B cell (primary cell): ENCODE measurements at regions not wholly inside any gene's neighbourhood (a gene's known extent, or its start where the extent isn't known, plus 50 kb on each side); places are given as distances from the start of the nearest gene placed in this dataset.
A peak's percentile ranks its signal among the peaks of the same experiment; 100 is the strongest.

Experiments used
- ATAC-seq: fragments of 200-7000 bp; cut with Tn5 transposase; one replicate; pipeline ENCODE4 v1.10.0; 2021; ENCODE audit warnings: low read depth, mild to moderate bottlenecking, moderate number of reproducible peaks, moderate library complexity
- CTCF ChIA-PET: fragments of 350-600 bp; sonication (Branson Sonifier 250); formaldehyde crosslinking; loops from one replicate; lab custom pipeline; 2021; ENCODE audit warnings: antibody characterized with exemption, inconsistent platforms; lab: Charles Lee
- POLR2A ChIA-PET: fragments of 350-600 bp; sonication (Branson Sonifier 250); formaldehyde crosslinking; loops from one replicate; lab custom pipeline; 2021; ENCODE audit warnings: antibody characterized with exemption; lab: Charles Lee
- DNase-seq: peaks from one replicate; pipeline ENCODE4 v3.0.0; 2013
- H2AFZ ChIP-seq: 2 replicates; pipeline ENCODE4 v1.6.1; 2012; ENCODE audit warnings: mild to moderate bottlenecking, low read depth, low read length; ENCODE audit not compliant: insufficient read depth, poor library complexity, severe bottlenecking
- H3K27ac ChIP-seq, 2 donors: 1 replicate in 1 of 2; 2 replicates in 1 of 2; pipeline ENCODE4 v1.5.1; 2012 to 2013; ENCODE audit warnings: low read length in 2 of 2, mild to moderate bottlenecking in 2 of 2, moderate library complexity in 1 of 2
- H3K27me3 ChIP-seq, 4 experiments: fragments of 200-600 bp in 1 of 4; sonication (generic) in 1 of 4; replicated peaks in 1 of 4; 1 replicate in 2 of 4; 2 replicates in 2 of 4; pipeline versions ENCODE4 v1.6.1 to v1.7.0; 2013 to 2016; ENCODE audit warnings: low read length in 3 of 4, mild to moderate bottlenecking in 2 of 4, mixed read lengths in 1 of 4, moderate library complexity in 1 of 4; ENCODE audit not compliant: insufficient read depth in 4 of 4, control insufficient read depth in 3 of 4; ENCODE audit errors: control extremely low read depth in 1 of 4
- H3K36me3 ChIP-seq, 2 experiments: replicated peaks in 1 of 2; 1 replicate in 1 of 2; 2 replicates in 1 of 2; pipeline versions ENCODE4 v1.6.1 to v1.7.1; 2013; ENCODE audit warnings: low read length in 1 of 2; ENCODE audit not compliant: insufficient read depth in 2 of 2, control insufficient read depth in 1 of 2; ENCODE audit errors: control extremely low read depth in 1 of 2, extremely low read depth in 1 of 2
- H3K4me1 ChIP-seq, 2 donors: fragments of 200-600 bp in 1 of 2; sonication (generic) in 1 of 2; 1 replicate in 1 of 2; 2 replicates in 1 of 2; pipeline versions ENCODE4 v1.5.1 to v1.6.1; 2013 to 2017; ENCODE audit warnings: low read length in 2 of 2; ENCODE audit not compliant: control insufficient read depth in 2 of 2, insufficient read depth in 2 of 2
- H3K4me2 ChIP-seq: replicated peaks from 2 replicates; pipeline ENCODE3; 2012; ENCODE audit warnings: mild to moderate bottlenecking, low read depth, low read length; ENCODE audit not compliant: poor library complexity, severe bottlenecking
- H3K4me3 ChIP-seq, 5 experiments: fragments of 200-600 bp in 1 of 5; sonication (generic) in 1 of 5; 1 replicate in 3 of 5; 2 replicates in 2 of 5; pipeline versions ENCODE4 v1.5.1 to v1.7.0; 2011 to 2016; ENCODE audit warnings: low read length in 4 of 5, mild to moderate bottlenecking in 4 of 5, low read depth in 2 of 5, control low read depth in 1 of 5, moderate library complexity in 1 of 5; ENCODE audit not compliant: insufficient read depth in 1 of 5; ENCODE audit errors: control extremely low read depth in 1 of 5, extremely low read depth in 1 of 5
- H3K79me2 ChIP-seq: fragments of 200-600 bp; sonication (generic); one replicate; pipeline ENCODE4 v1.6.0; 2016; ENCODE audit warnings: low read length; ENCODE audit not compliant: control insufficient read depth, insufficient read depth
- H3K9ac ChIP-seq: fragments of 200-600 bp; sonication (generic); 2 replicates; pipeline ENCODE4 v1.6.1; 2017; ENCODE audit warnings: mild to moderate bottlenecking, low read length, moderate library complexity
- H3K9me3 ChIP-seq, 3 donors: one replicate each; pipeline versions ENCODE4 v1.6.1 to v1.7.1; 2013; ENCODE audit warnings: low read length in 2 of 3; ENCODE audit not compliant: control insufficient read depth in 2 of 3, insufficient read depth in 1 of 3; ENCODE audit errors: control extremely low read depth in 1 of 3
- H4K20me1 ChIP-seq: 2 replicates; pipeline ENCODE4 v1.6.0; 2012; ENCODE audit warnings: mild to moderate bottlenecking, low read length; ENCODE audit not compliant: insufficient read depth, control insufficient read depth, poor library complexity, severe bottlenecking
- H3K27ac Mint-ChIP-seq: one replicate; pipeline ENCODE4 v1.8.0; 2021; ENCODE audit warnings: mixed read lengths
- H3K27me3 Mint-ChIP-seq: one replicate; pipeline ENCODE4 v1.8.0; 2021; ENCODE audit warnings: mixed read lengths
- H3K4me1 Mint-ChIP-seq: one replicate; pipeline ENCODE4 v1.8.0; 2021; ENCODE audit warnings: mixed read lengths
- H3K4me3 Mint-ChIP-seq: one replicate; pipeline ENCODE4 v1.8.0; 2021; ENCODE audit warnings: mixed read lengths
- H3K9me3 Mint-ChIP-seq: one replicate; pipeline ENCODE4 v1.8.0; 2022; ENCODE audit warnings: mixed read lengths; ENCODE audit not compliant: insufficient read depth
- CTCF ChIP-seq: fragments of 200-600 bp; IDR thresholded peaks from one replicate; pipeline ENCODE4 v1.8.0; 2022; ENCODE audit warnings: antibody characterized with exemption, mild to moderate bottlenecking
- EZH2 ChIP-seq: IDR thresholded peaks from 2 replicates; pipeline ENCODE4 v1.6.1; 2012; ENCODE audit warnings: borderline replicate concordance, low read depth, mild to moderate bottlenecking, moderate library complexity, low read length; ENCODE audit not compliant: insufficient read depth, poor library complexity, severe bottlenecking
- intact Hi-C: fragments of 100-400 bp; cut with micrococcal nuclease; formaldehyde crosslinking; loops from one replicate; pipeline ENCODE4 v1.10.0; 2022

- CTCF ChIA-PET = no interaction called here
- POLR2A ChIA-PET = no interaction called here
- intact Hi-C loops = no loop called here
Observed at GRCh38 chr5:125794922-125795321, 628.3 kb upstream of the GRAMD2B start.

GRCh38 chr5:125798307-125798706 lies 624.9 kb upstream of the GRAMD2B start:
- Mint-ChIP-seq H3K27me3 (peaks cover 3% of the 10 kb centered on the region), H3K4me1 (no peaks in the 10 kb centered on the region), H3K27ac (no peak overlapping the region), H3K9me3 (no peaks in the 10 kb centered on the region), H3K4me3 (no peak overlapping the region)
- Histone ChIP-seq H3K79me2 (no peaks in the 10 kb centered on the region), H2AFZ (no peak overlapping the region), H3K27me3 (no peaks in the 10 kb centered on the region), H3K4me1 (no peaks in the 10 kb centered on the region), H3K4me3 (no peak overlapping the region), H3K9ac (no peak overlapping the region), H3K9me3 (no peaks in the 10 kb centered on the region), H3K4me2 (no peak overlapping the region), H3K36me3 (no peaks in the 10 kb centered on the region), H3K27ac (no peak overlapping the region), H4K20me1 (no peaks in the 10 kb centered on the region)
- intact Hi-C loops = no loop called here
- no peak for ATAC-seq
- no peak for TF ChIP-seq EZH2
- TF ChIP-seq CTCF = no peak
- peak; percentile 3 for DNase-seq
- ChIA-PET CTCF (no interaction called here), POLR2A (no interaction called here)

More at GRCh38 chr5:125794922-125795321, 628.3 kb upstream of the GRAMD2B start:
- no peak overlapping the region for H3K4me2 ChIP-seq
- no peak overlapping the region for H3K9ac ChIP-seq
- H3K27me3 ChIP-seq = no peaks in the 10 kb centered on the region
- TF ChIP-seq CTCF (no peak), EZH2 (no peak)
- no peaks in the 10 kb centered on the region for H3K9me3 Mint-ChIP-seq
- H3K4me1 Mint-ChIP-seq = no peaks in the 10 kb centered on the region
- H4K20me1 ChIP-seq = no peaks in the 10 kb centered on the region
- H3K27me3 Mint-ChIP-seq = peaks cover 4% of the 10 kb centered on the region
- H3K4me1 ChIP-seq = no peaks in the 10 kb centered on the region
- ATAC-seq (no peak), DNase-seq (no peak)
- no peaks in the 10 kb centered on the region for H3K36me3 ChIP-seq
- no peak overlapping the region for H3K4me3 Mint-ChIP-seq
- H3K4me3 ChIP-seq = no peak overlapping the region
- H2AFZ ChIP-seq = no peak overlapping the region
- H3K9me3 ChIP-seq = no peaks in the 10 kb centered on the region
- H3K27ac Mint-ChIP-seq = no peak overlapping the region
- no peak overlapping the region for H3K27ac ChIP-seq
- no peaks in the 10 kb centered on the region for H3K79me2 ChIP-seq
